ENCODE measurements at regions not wholly inside any gene's neighbourhood (a gene's known extent, or its start where the extent isn't known, plus 50 kb on each side); places are given as distances from the start of the nearest gene placed in this dataset.

DNA sequence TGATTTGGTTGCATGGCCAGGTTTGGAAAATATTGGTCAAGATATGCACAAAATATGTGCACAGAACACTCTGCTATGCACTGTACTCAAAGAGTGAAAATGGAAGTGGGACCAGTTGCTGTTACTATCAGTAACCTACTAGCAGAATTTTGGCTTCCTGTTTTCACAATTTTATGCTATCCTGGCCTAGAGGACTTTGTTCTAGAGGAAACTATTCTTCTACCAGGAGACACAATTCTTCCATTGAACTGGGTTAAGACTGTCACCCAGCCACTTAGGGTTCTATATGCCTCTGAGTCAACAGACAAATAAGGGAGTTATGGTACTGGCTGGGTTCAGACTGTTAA is 431.4 kb upstream of the DCC start:
- Histone ChIP-seq H3K14ac (ENCODE audit: insufficient read length) (no peak overlapping the region), H4K20me1 (replicated peaks in 1 of 2; ENCODE audit: control insufficient read depth in 1 of 2, insufficient read depth in 2 of 2, low read length in 2 of 2) (no peaks in the 10 kb centered on the region), H4K8ac (ENCODE audit: extremely low read depth, insufficient read depth, low read length) (no peak overlapping the region), H3K27ac (ENCODE audit: low read depth, low read length) (no peak overlapping the region), H3K4me3 (ENCODE audit: extremely low read depth in 1 of 4, insufficient read depth in 2 of 4, low read depth in 3 of 4, low read length in 4 of 4) (no peak overlapping the region), H2BK15ac (ENCODE audit: low read length) (no peak overlapping the region), H2BK20ac (ENCODE audit: low read length) (no peak overlapping the region), H3K9ac (replicated peaks in 1 of 4; ENCODE audit: extremely low read depth in 1 of 4, low read depth in 3 of 4, low read length in 3 of 4) (no peak overlapping the region), H2BK12ac (ENCODE audit: low read depth, low read length) (no peak overlapping the region), H2AK5ac (ENCODE audit: low read depth, low read length) (no peak overlapping the region), H3K27me3 (replicated peaks in 1 of 4; ENCODE audit: control insufficient read depth in 3 of 4, extremely low read depth in 1 of 4, insufficient read depth in 3 of 4, low read length in 3 of 4) (no peaks in the 10 kb centered on the region), H3K4me2 (ENCODE audit: insufficient read depth in 1 of 2, low read depth in 2 of 2, low read length in 2 of 2) (no peak overlapping the region), H3K23me2 (ENCODE audit: low read depth, low read length) (no peaks in the 10 kb centered on the region), H3K56ac (replicated peaks; ENCODE audit: insufficient read length, low read depth, low read length) (no peak overlapping the region), H3K9me3 (ENCODE audit: insufficient read depth in 2 of 2, low read depth in 1 of 2, low read length in 1 of 2) (no peaks in the 10 kb centered on the region), H2BK5ac (ENCODE audit: low read depth, low read length) (no peak overlapping the region), H2AFZ (ENCODE audit: low read length) (no peak overlapping the region), H3K36me3 (ENCODE audit: control insufficient read depth in 2 of 4, insufficient read depth in 4 of 4, low read length in 3 of 4) (no peaks in the 10 kb centered on the region), H3K79me2 (ENCODE audit: control insufficient read depth in 1 of 2, insufficient read depth in 2 of 2, low read length in 2 of 2) (no peaks in the 10 kb centered on the region), H3K23ac (ENCODE audit: insufficient read length) (no peak overlapping the region), H3K79me1 (ENCODE audit: low read depth, low read length) (no peaks in the 10 kb centered on the region), H3K4me1 (replicated peaks in 1 of 4; ENCODE audit: control insufficient read depth in 3 of 4, insufficient read depth in 4 of 4, low read length in 3 of 4) (no peaks in the 10 kb centered on the region), H2BK120ac (replicated peaks; ENCODE audit: low read depth, low read length) (no peak overlapping the region), H4K91ac (replicated peaks; ENCODE audit: insufficient read length, low read length) (no peak overlapping the region), H3K4ac (replicated peaks; ENCODE audit: insufficient read length, low read depth, low read length) (no peak overlapping the region), H4K5ac (ENCODE audit: insufficient read length, low read depth, low read length) (no peak overlapping the region), H3K18ac (ENCODE audit: extremely low read depth, low read length) (no peak overlapping the region)
- FAIRE-seq (no peak), DNase-seq (ENCODE audit: low read depth in 1 of 2, low spot score in 2 of 2) (no peak)
- ChIA-PET POLR2A (ENCODE audit: partially characterized antibody) (no interaction called here), CTCF (ENCODE audit: partially characterized antibody) (no interaction called here)
- TF ChIP-seq RXRA (IDR thresholded peaks at IDR 0.05; ENCODE audit: insufficient read depth, low read depth, low read length) (no peak), GABPA (IDR thresholded peaks at IDR 0.05; ENCODE audit: borderline replicate concordance, insufficient read depth, low read length) (no peak), CEBPB (IDR thresholded peaks at IDR 0.05; ENCODE audit: low read depth, low read length) (no peak), SUZ12 (IDR thresholded peaks at IDR 0.05; ENCODE audit: low read length) (no peak), TBP (IDR thresholded peaks at IDR 0.05; ENCODE audit: low read depth, low read length) (no peak)
